ENCODE measurements at regions not wholly inside any gene's neighbourhood (a gene's known extent, or its start where the extent isn't known, plus 50 kb on each side); places are given as distances from the start of the nearest gene placed in this dataset.

- POLR2A ChIA-PET: interaction anchor here (0.6 to 1.6 kb wide), 2 partner anchors 19 to 526 kb away, joined by 4 to 5 read pairs; no protein-coding TSS in a partner anchor
- H3K27ac ChIP-seq (ENCODE audit: extremely low read depth, low read depth, low read length): no peak overlapping the region
- H3K9ac ChIP-seq (ENCODE audit: insufficient read depth in 1 of 2, low read depth in 2 of 2, low read length in 2 of 2): no peak overlapping the region
- TF ChIP-seq MTF1 (CRISPR knock-in tag; IDR thresholded peaks at IDR 0.05; ENCODE audit: borderline replicate concordance): no peak
- no peak for TF ChIP-seq ZSCAN32 (CRISPR knock-in tag; IDR thresholded peaks at IDR 0.05)
- TF ChIP-seq ZNF347 (CRISPR knock-in tag; IDR thresholded peaks at IDR 0.05; ENCODE audit: low read depth): no peak
- no peak for TF ChIP-seq EZH2 (IDR thresholded peaks at IDR 0.05; ENCODE audit: borderline replicate concordance, low read depth, low read length)
- TF ChIP-seq AFF4 (CRISPR knock-in tag; IDR thresholded peaks at IDR 0.05): no peak
- no peak for TF ChIP-seq ZBTB1 (CRISPR knock-in tag; IDR thresholded peaks at IDR 0.05; ENCODE audit: borderline replicate concordance, low read depth)
- no peak for TF ChIP-seq EHMT2 (IDR thresholded peaks at IDR 0.05)
- TF ChIP-seq ZNF175 (CRISPR knock-in tag; IDR thresholded peaks at IDR 0.05; ENCODE audit: low read depth): no peak
- TF ChIP-seq NR1H2 (CRISPR knock-in tag; IDR thresholded peaks at IDR 0.05): no peak
- no peaks in the 10 kb centered on the region for H4K20me1 ChIP-seq (replicated peaks; ENCODE audit: control insufficient read depth, insufficient read depth, low read length)
- no peak overlapping the region for H3K4me2 ChIP-seq (ENCODE audit: insufficient read depth, low read length)
- no peaks in the 10 kb centered on the region for H3K9me1 ChIP-seq (ENCODE audit: control insufficient read depth, insufficient read depth, low read length)
- FAIRE-seq (no peak), DNase-seq (ENCODE audit: extremely low read depth in 1 of 4, low spot score in 3 of 4) (no peak), ATAC-seq (no peak)
- H3K36me3 ChIP-seq (ENCODE audit: control insufficient read depth, insufficient read depth, low read length): no peaks in the 10 kb centered on the region
- H3K4me1 ChIP-seq (replicated peaks in 1 of 2; ENCODE audit: control insufficient read depth in 2 of 2, insufficient read depth in 2 of 2, low read length in 2 of 2): no peaks in the 10 kb centered on the region
- intact Hi-C loops (cut with micrococcal nuclease) (no loop called here), in situ Hi-C loops (cut with MboI) (no loop called here)
- 1% methylated on average over 5 of the region's 5 CpGs for WGBS (ENCODE audit: insufficient coverage, low coverage, missing lambda C conversion rate)
- H3K9me3 ChIP-seq (replicated peaks; ENCODE audit: control insufficient read depth, insufficient read depth, low read depth, low read length): no peaks in the 10 kb centered on the region
- no peaks in the 10 kb centered on the region for H3K79me2 ChIP-seq (ENCODE audit: control insufficient read depth, insufficient read depth, low read length)
- H3K27me3 ChIP-seq (ENCODE audit: control insufficient read depth in 2 of 2, insufficient read depth in 2 of 2, low read length in 2 of 2): peaks cover 2 to 4% of the 10 kb centered on the region in 2 experiments; a peak in 2 of 5 replicates
- no peak overlapping the region for H2AFZ ChIP-seq (ENCODE audit: low read depth, low read length)
- CTCF ChIA-PET (ENCODE audit: low intra/inter-chr PET ratio): no interaction called here
- no TSS peak for BruUV-seq (replicated peaks)
- no peak overlapping the region for H3K4me3 ChIP-seq
Measured at GRCh38 chr3:150203273-150203672, 204.8 kb upstream of the TSC22D2 start.
